Retinal pigment epithelial cell (primary cell): ENCODE measurements at regions not wholly inside any gene's neighbourhood (a gene's known extent, or its start where the extent isn't known, plus 50 kb on each side); places are given as distances from the start of the nearest gene placed in this dataset.

Experiments used
- DNase-seq: peaks from one replicate; pipeline ENCODE4 v3.0.0-alpha.2; 2010; ENCODE audit warnings: low read depth
- H3K4me3 ChIP-seq: 2 replicates; pipeline ENCODE4 v1.5.1; 2011; ENCODE audit warnings: mild to moderate bottlenecking, low read length, control low read depth, moderate library complexity
- CTCF ChIP-seq: conservative IDR thresholded peaks from 2 replicates; pipeline ENCODE4 v1.5.1; 2011; ENCODE audit warnings: low read depth, low read length, control low read depth, inconsistent platforms

- DNase-seq: no peak
- no peak for TF ChIP-seq CTCF
These were observed 770.1 kb upstream of the CELF2 start for GRCh38 chr10:10247585-10247984.

GRCh38 chr10:10256860-10257259 lies 760.8 kb upstream of the CELF2 start:
- no peak for TF ChIP-seq CTCF

More at GRCh38 chr10:10247585-10247984, 770.1 kb upstream of the CELF2 start:
- no peak overlapping the region for H3K4me3 ChIP-seq

GRCh38 chr10:10259013-10259412 lies 758.7 kb upstream of the CELF2 start:
- no peak overlapping the region for H3K4me3 ChIP-seq
- no peak for DNase-seq
- TF ChIP-seq CTCF: no peak

More at GRCh38 chr10:10256860-10257259, 760.8 kb upstream of the CELF2 start:
- no peak overlapping the region for H3K4me3 ChIP-seq
- DNase-seq: no peak

- no peak for DNase-seq
- no peak overlapping the region for H3K4me3 ChIP-seq
- TF ChIP-seq CTCF: no peak
These were observed 747.3 kb upstream of the CELF2 start for GRCh38 chr10:10270126-10271050.

- TF ChIP-seq CTCF: no peak
- no peak overlapping the region for H3K4me3 ChIP-seq
- DNase-seq: no peak
These were observed 746.0 kb upstream of the CELF2 start for GRCh38 chr10:10271639-10272192.

GRCh38 chr10:10273661-10274060 lies 744.0 kb upstream of the CELF2 start:
- H3K4me3 ChIP-seq: no peak overlapping the region
- DNase-seq: no peak
- no peak for TF ChIP-seq CTCF

- DNase-seq: no peak
- H3K4me3 ChIP-seq: no peak overlapping the region
- no peak for TF ChIP-seq CTCF
These were observed 737.8 kb upstream of the CELF2 start for GRCh38 chr10:10279906-10280305.
